ENCODE measurements at regions not wholly inside any gene's neighbourhood (a gene's known extent, or its start where the extent isn't known, plus 50 kb on each side); places are given as distances from the start of the nearest gene placed in this dataset.
A peak's percentile ranks its signal among the peaks of the same experiment; 100 is the strongest.

GRCh38 chr1:116460783-116461376 is 87.8 kb downstream of the ATP1A1 start:
- H3K4me1 ChIP-seq: peaks cover 0 to 6% (median 0%) of the 10 kb centered on the region in 4 donors
- H3K9me3 ChIP-seq: no peaks in the 10 kb centered on the region
- TF ChIP-seq POLR2A (IDR thresholded peaks at IDR 0.05): no peak
- no peak overlapping the region for H3K4me3 ChIP-seq
- no peaks in the 10 kb centered on the region for H3K27me3 ChIP-seq
- no peak for DNase-seq
- H3K36me3 ChIP-seq: no peaks in the 10 kb centered on the region
- peak overlapping the region in 2 of 4 donors; percentile 36 to 63 for H3K27ac ChIP-seq

GRCh38 chr1:116461723-116462122 is 88.7 kb downstream of the ATP1A1 start:
- Histone ChIP-seq H3K27me3 (no peaks in the 10 kb centered on the region), H3K36me3 (no peaks in the 10 kb centered on the region), H3K27ac (no peak overlapping the region), H3K4me1 (peaks cover 0 to 6% (median 0%) of the 10 kb centered on the region in 4 donors), H3K9me3 (no peaks in the 10 kb centered on the region), H3K4me3 (no peak overlapping the region)
- TF ChIP-seq CTCF (IDR thresholded peaks at IDR 0.05) (no peak), POLR2A (IDR thresholded peaks at IDR 0.05) (no peak)
- no peak for DNase-seq

GRCh38 chr1:116462722-116463121 is 89.7 kb downstream of the ATP1A1 start:
- no peak overlapping the region for H3K27ac ChIP-seq
- H3K4me1 ChIP-seq: peaks cover 0 to 6% (median 0%) of the 10 kb centered on the region in 4 donors
- H3K27me3 ChIP-seq: no peaks in the 10 kb centered on the region
- DNase-seq: no peak
- no peaks in the 10 kb centered on the region for H3K9me3 ChIP-seq
- H3K4me3 ChIP-seq: no peak overlapping the region
- H3K36me3 ChIP-seq: no peaks in the 10 kb centered on the region
- no peak for TF ChIP-seq CTCF (IDR thresholded peaks at IDR 0.05)
- TF ChIP-seq POLR2A (IDR thresholded peaks at IDR 0.05): no peak

- Histone ChIP-seq H3K27me3 (no peaks in the 10 kb centered on the region), H3K27ac (no peak overlapping the region), H3K9me3 (no peaks in the 10 kb centered on the region), H3K4me3 (no peak overlapping the region), H3K4me1 (peaks cover 0 to 6% (median 0%) of the 10 kb centered on the region in 4 donors), H3K36me3 (no peaks in the 10 kb centered on the region)
- DNase-seq: no peak
- no peak for TF ChIP-seq POLR2A (IDR thresholded peaks at IDR 0.05)
- TF ChIP-seq CTCF (IDR thresholded peaks at IDR 0.05): no peak
These were observed 90.7 kb downstream of the ATP1A1 start for GRCh38 chr1:116463730-116464129.

Measured in Peyer's patch (tissue), 4 donors.